A549 (cell line): ENCODE measurements at regions not wholly inside any gene's neighbourhood (a gene's known extent, or its start where the extent isn't known, plus 50 kb on each side); places are given as distances from the start of the nearest gene placed in this dataset.

Experiments
- CBX8 ChIP-seq: fragments of 200-600 bp; sonication (generic); IDR thresholded peaks from 2 replicates; pipeline ENCODE4 v1.6.1; 2016
- CEBPB ChIP-seq, 2 experiments: fragments of >200 bp in 1 of 2; sonication (Bioruptor Twin) in 1 of 2; formaldehyde crosslinking in 1 of 2; IDR thresholded peaks; 2 replicates each; pipeline ENCODE4 v1.6.1; 2012 to 2016
- CTCF ChIP-seq: fragments of >200 bp; sonication (Bioruptor Twin); formaldehyde crosslinking; IDR thresholded peaks from 3 replicates; pipeline ENCODE4 v1.5.1; 2016
- EP300 ChIP-seq, 2 experiments: fragments of >200 bp; sonication (Bioruptor Twin); formaldehyde crosslinking; IDR thresholded peaks; 2 replicates in 1 of 2; 3 replicates in 1 of 2; pipeline ENCODE4 v1.6.1; 2016 to 2017
- KDM5A ChIP-seq: fragments of 200-600 bp; sonication (generic); IDR thresholded peaks from 2 replicates; pipeline ENCODE4 v1.6.1; 2016; ENCODE audit warnings: antibody characterized with exemption, mild to moderate bottlenecking
- MAFK ChIP-seq: fragments of 450-650 bp; IDR thresholded peaks from 2 replicates; pipeline ENCODE4 v1.6.1; 2014; ENCODE audit not compliant: partially characterized antibody
- MAZ ChIP-seq: fragments of 150-350 bp; IDR thresholded peaks from 2 replicates; pipeline ENCODE4 v1.6.1; 2014; ENCODE audit warnings: antibody characterized with exemption, low read depth, low read length, borderline replicate concordance
- POLR2A ChIP-seq: IDR thresholded peaks from 2 replicates; pipeline ENCODE4 v1.6.1; 2012; ENCODE audit warnings: mild to moderate bottlenecking, low read length
- POLR2AphosphoS2 ChIP-seq: conservative IDR thresholded peaks from 2 replicates; pipeline ENCODE4 v1.6.1; 2012; ENCODE audit warnings: low read length, improper control_type of control experiment, inconsistent platforms

GRCh38 chr18:10140461-10141282, 226.9 kb downstream of the VAPA start:
- no peak for TF ChIP-seq CBX8
- no peak for TF ChIP-seq CTCF
- TF ChIP-seq MAZ = no peak
- no peak for TF ChIP-seq MAFK
- TF ChIP-seq POLR2A = no peak
- no peak for TF ChIP-seq KDM5A
- no peak; a peak in 1 of 5 replicates for TF ChIP-seq EP300 (IDR thresholded peaks at IDR 0.05)
- no peak for TF ChIP-seq POLR2AphosphoS2
- TF ChIP-seq CEBPB (IDR thresholded peaks at IDR 0.05) = no peak
